ENCODE measurements at regions not wholly inside any gene's neighbourhood (a gene's known extent, or its start where the extent isn't known, plus 50 kb on each side); places are given as distances from the start of the nearest gene placed in this dataset.

GRCh38 chr15:95498961-95499360, 831.5 kb upstream of the NR2F2 start:
- no peak overlapping the region for H2AFZ ChIP-seq (ENCODE audit: low read depth, low read length)
- no peaks in the 10 kb centered on the region for H3K27me3 ChIP-seq (ENCODE audit: insufficient read depth, low read length)
- H3K36me3 ChIP-seq (ENCODE audit: insufficient read depth, low read length) = no peaks in the 10 kb centered on the region
- H3K4me3 ChIP-seq (ENCODE audit: low read length) = no peak overlapping the region
- no peaks in the 10 kb centered on the region for H3K9me3 ChIP-seq (ENCODE audit: low read length)
- H3K4me1 ChIP-seq (ENCODE audit: insufficient read depth, low read length) = no peaks in the 10 kb centered on the region

GRCh38 chr15:95499397-95499796, 831.1 kb upstream of the NR2F2 start:
- no peak overlapping the region for H2AFZ ChIP-seq (ENCODE audit: low read depth, low read length)
- no peaks in the 10 kb centered on the region for H3K4me1 ChIP-seq (ENCODE audit: insufficient read depth, low read length)
- H3K36me3 ChIP-seq (ENCODE audit: insufficient read depth, low read length) = no peaks in the 10 kb centered on the region
- no peaks in the 10 kb centered on the region for H3K9me3 ChIP-seq (ENCODE audit: low read length)
- H3K27me3 ChIP-seq (ENCODE audit: insufficient read depth, low read length) = no peaks in the 10 kb centered on the region
- no peak overlapping the region for H3K4me3 ChIP-seq (ENCODE audit: low read length)

- Histone ChIP-seq H3K27me3 (ENCODE audit: insufficient read depth, low read length) (no peaks in the 10 kb centered on the region), H2AFZ (ENCODE audit: low read depth, low read length) (no peak overlapping the region), H3K9me3 (ENCODE audit: low read length) (no peaks in the 10 kb centered on the region)
These were observed 828.6 kb upstream of the NR2F2 start for GRCh38 chr15:95501865-95502264.

GRCh38 chr15:95503107-95503506, 827.4 kb upstream of the NR2F2 start:
- H3K9me3 ChIP-seq (ENCODE audit: low read length) = no peaks in the 10 kb centered on the region
- no peak overlapping the region for H2AFZ ChIP-seq (ENCODE audit: low read depth, low read length)
- H3K27me3 ChIP-seq (ENCODE audit: insufficient read depth, low read length) = no peaks in the 10 kb centered on the region
- no peak overlapping the region for H3K4me3 ChIP-seq (ENCODE audit: low read length)
- no peaks in the 10 kb centered on the region for H3K4me1 ChIP-seq (ENCODE audit: insufficient read depth, low read length)
- H3K36me3 ChIP-seq (ENCODE audit: insufficient read depth, low read length) = no peaks in the 10 kb centered on the region

More at GRCh38 chr15:95501865-95502264, 828.6 kb upstream of the NR2F2 start:
- no peaks in the 10 kb centered on the region for H3K36me3 ChIP-seq (ENCODE audit: insufficient read depth, low read length)
- H3K4me1 ChIP-seq (ENCODE audit: insufficient read depth, low read length) = no peaks in the 10 kb centered on the region
- H3K4me3 ChIP-seq (ENCODE audit: low read length) = no peak overlapping the region

GRCh38 chr15:95503640-95504225, 826.8 kb upstream of the NR2F2 start:
- Histone ChIP-seq H3K4me3 (ENCODE audit: low read length) (no peak overlapping the region), H3K36me3 (ENCODE audit: insufficient read depth, low read length) (no peaks in the 10 kb centered on the region), H2AFZ (ENCODE audit: low read depth, low read length) (no peak overlapping the region), H3K4me1 (ENCODE audit: insufficient read depth, low read length) (no peaks in the 10 kb centered on the region), H3K27me3 (ENCODE audit: insufficient read depth, low read length) (no peaks in the 10 kb centered on the region), H3K9me3 (ENCODE audit: low read length) (no peaks in the 10 kb centered on the region)

GRCh38 chr15:95511671-95512070, 818.8 kb upstream of the NR2F2 start:
- no peaks in the 10 kb centered on the region for H3K4me1 ChIP-seq (ENCODE audit: insufficient read depth, low read length)
- no peak overlapping the region for H3K4me3 ChIP-seq (ENCODE audit: low read length)
- H3K36me3 ChIP-seq (ENCODE audit: insufficient read depth, low read length) = no peaks in the 10 kb centered on the region
- no peak overlapping the region for H2AFZ ChIP-seq (ENCODE audit: low read depth, low read length)
- no peaks in the 10 kb centered on the region for H3K9me3 ChIP-seq (ENCODE audit: low read length)
- no peaks in the 10 kb centered on the region for H3K27me3 ChIP-seq (ENCODE audit: insufficient read depth, low read length)

- H3K9me3 ChIP-seq (ENCODE audit: low read length) = no peaks in the 10 kb centered on the region
- H3K4me3 ChIP-seq (ENCODE audit: low read length) = no peak overlapping the region
- no peak overlapping the region for H2AFZ ChIP-seq (ENCODE audit: low read depth, low read length)
- H3K27me3 ChIP-seq (ENCODE audit: insufficient read depth, low read length) = no peaks in the 10 kb centered on the region
- no peaks in the 10 kb centered on the region for H3K4me1 ChIP-seq (ENCODE audit: insufficient read depth, low read length)
- no peaks in the 10 kb centered on the region for H3K36me3 ChIP-seq (ENCODE audit: insufficient read depth, low read length)
These were observed 817.6 kb upstream of the NR2F2 start for GRCh38 chr15:95512906-95513305.

- no peak overlapping the region for H2AFZ ChIP-seq (ENCODE audit: low read depth, low read length)
- H3K9me3 ChIP-seq (ENCODE audit: low read length) = no peaks in the 10 kb centered on the region
- no peaks in the 10 kb centered on the region for H3K4me1 ChIP-seq (ENCODE audit: insufficient read depth, low read length)
- no peak overlapping the region for H3K4me3 ChIP-seq (ENCODE audit: low read length)
- H3K36me3 ChIP-seq (ENCODE audit: insufficient read depth, low read length) = no peaks in the 10 kb centered on the region
- no peaks in the 10 kb centered on the region for H3K27me3 ChIP-seq (ENCODE audit: insufficient read depth, low read length)
These were observed 810.6 kb upstream of the NR2F2 start for GRCh38 chr15:95519887-95520286.

- no peaks in the 10 kb centered on the region for H3K4me1 ChIP-seq (ENCODE audit: insufficient read depth, low read length)
- H3K4me3 ChIP-seq (ENCODE audit: low read length) = no peak overlapping the region
- H3K27me3 ChIP-seq (ENCODE audit: insufficient read depth, low read length) = no peaks in the 10 kb centered on the region
- no peak overlapping the region for H2AFZ ChIP-seq (ENCODE audit: low read depth, low read length)
- H3K36me3 ChIP-seq (ENCODE audit: insufficient read depth, low read length) = no peaks in the 10 kb centered on the region
- no peaks in the 10 kb centered on the region for H3K9me3 ChIP-seq (ENCODE audit: low read length)
These were observed 810.0 kb upstream of the NR2F2 start for GRCh38 chr15:95520511-95520910.

GRCh38 chr15:95520922-95521321, 809.6 kb upstream of the NR2F2 start:
- H3K36me3 ChIP-seq (ENCODE audit: insufficient read depth, low read length) = no peaks in the 10 kb centered on the region
- no peaks in the 10 kb centered on the region for H3K27me3 ChIP-seq (ENCODE audit: insufficient read depth, low read length)
- H3K4me1 ChIP-seq (ENCODE audit: insufficient read depth, low read length) = no peaks in the 10 kb centered on the region
- no peaks in the 10 kb centered on the region for H3K9me3 ChIP-seq (ENCODE audit: low read length)
- H3K4me3 ChIP-seq (ENCODE audit: low read length) = no peak overlapping the region
- H2AFZ ChIP-seq (ENCODE audit: low read depth, low read length) = no peak overlapping the region

GRCh38 chr15:95522533-95522932, 808.0 kb upstream of the NR2F2 start:
- no peaks in the 10 kb centered on the region for H3K27me3 ChIP-seq (ENCODE audit: insufficient read depth, low read length)
- H3K4me1 ChIP-seq (ENCODE audit: insufficient read depth, low read length) = no peaks in the 10 kb centered on the region
- no peak overlapping the region for H3K4me3 ChIP-seq (ENCODE audit: low read length)
- H3K9me3 ChIP-seq (ENCODE audit: low read length) = no peaks in the 10 kb centered on the region
- no peak overlapping the region for H2AFZ ChIP-seq (ENCODE audit: low read depth, low read length)
- no peaks in the 10 kb centered on the region for H3K36me3 ChIP-seq (ENCODE audit: insufficient read depth, low read length)

- Histone ChIP-seq H3K36me3 (ENCODE audit: insufficient read depth, low read length) (no peaks in the 10 kb centered on the region), H3K27me3 (ENCODE audit: insufficient read depth, low read length) (no peaks in the 10 kb centered on the region), H2AFZ (ENCODE audit: low read depth, low read length) (no peak overlapping the region), H3K9me3 (ENCODE audit: low read length) (no peaks in the 10 kb centered on the region), H3K4me1 (ENCODE audit: insufficient read depth, low read length) (no peaks in the 10 kb centered on the region), H3K4me3 (ENCODE audit: low read length) (no peak overlapping the region)
These were observed 801.6 kb upstream of the NR2F2 start for GRCh38 chr15:95528920-95529319.

- H3K36me3 ChIP-seq (ENCODE audit: insufficient read depth, low read length) = no peaks in the 10 kb centered on the region
- no peaks in the 10 kb centered on the region for H3K27me3 ChIP-seq (ENCODE audit: insufficient read depth, low read length)
- H3K9me3 ChIP-seq (ENCODE audit: low read length) = no peaks in the 10 kb centered on the region
- no peak overlapping the region for H2AFZ ChIP-seq (ENCODE audit: low read depth, low read length)
- H3K4me1 ChIP-seq (ENCODE audit: insufficient read depth, low read length) = no peaks in the 10 kb centered on the region
- H3K4me3 ChIP-seq (ENCODE audit: low read length) = no peak overlapping the region
These were observed 793.9 kb upstream of the NR2F2 start for GRCh38 chr15:95536638-95537037.

GRCh38 chr15:95538693-95539092, 791.8 kb upstream of the NR2F2 start:
- Histone ChIP-seq H3K36me3 (ENCODE audit: insufficient read depth, low read length) (no peaks in the 10 kb centered on the region), H3K4me1 (ENCODE audit: insufficient read depth, low read length) (no peaks in the 10 kb centered on the region), H3K27me3 (ENCODE audit: insufficient read depth, low read length) (no peaks in the 10 kb centered on the region), H2AFZ (ENCODE audit: low read depth, low read length) (no peak overlapping the region), H3K4me3 (ENCODE audit: low read length) (no peak overlapping the region), H3K9me3 (ENCODE audit: low read length) (no peaks in the 10 kb centered on the region)

Data from neuron (in vitro differentiated cells).